Keratinocyte (primary cell): ENCODE measurements at regions not wholly inside any gene's neighbourhood (a gene's known extent, or its start where the extent isn't known, plus 50 kb on each side); places are given as distances from the start of the nearest gene placed in this dataset.

Experiments used
- DNase-seq: peaks from one replicate; pipeline ENCODE4 v3.0.0-alpha.2; 2011; ENCODE audit warnings: low read depth, missing footprints, low spot score
- FAIRE-seq: peaks from 2 replicates; lab custom pipeline; 2011; peaks lifted over from hg19 to GRCh38; lab: Jason Lieb, UNC
- H2AFZ ChIP-seq: 2 replicates; pipeline ENCODE4 v1.6.0; 2012; ENCODE audit warnings: low read length, control low read depth, inconsistent platforms; ENCODE audit not compliant: control insufficient read depth
- H3K27ac ChIP-seq: 2 replicates; pipeline ENCODE4 v1.5.1; 2011; ENCODE audit warnings: low read length; ENCODE audit not compliant: control insufficient read depth, insufficient read depth
- H3K27me3 ChIP-seq: 3 replicates; pipeline ENCODE4 v1.6.0; 2011; ENCODE audit warnings: low read length; ENCODE audit not compliant: control insufficient read depth, insufficient read depth; ENCODE audit errors: extremely low read depth
- H3K36me3 ChIP-seq, 2 experiments: 2 replicates in 1 of 2; 3 replicates in 1 of 2; pipeline ENCODE4 v1.5.1; 2011; ENCODE audit warnings: low read length in 2 of 2, mild to moderate bottlenecking in 1 of 2; ENCODE audit not compliant: control insufficient read depth in 2 of 2, insufficient read depth in 2 of 2; ENCODE audit errors: extremely low read depth in 1 of 2
- H3K4me1 ChIP-seq: 3 replicates; pipeline ENCODE4 v1.5.1; 2011; ENCODE audit warnings: low read length; ENCODE audit not compliant: control insufficient read depth, insufficient read depth; ENCODE audit errors: extremely low read depth
- H3K4me2 ChIP-seq: 3 replicates; pipeline ENCODE4 v1.6.0; 2011; ENCODE audit warnings: low read depth, low read length; ENCODE audit not compliant: control insufficient read depth, insufficient read depth; ENCODE audit errors: extremely low read depth
- H3K4me3 ChIP-seq, 3 experiments: fragments of 200-600 bp in 1 of 3; sonication (generic) in 1 of 3; 2 replicates in 2 of 3; 3 replicates in 1 of 3; pipeline ENCODE4 v1.5.1; 2011 to 2016; ENCODE audit warnings: low read length in 3 of 3, mild to moderate bottlenecking in 3 of 3, control low read depth in 2 of 3, inconsistent platforms in 1 of 3, low read depth in 1 of 3, mixed read lengths in 1 of 3, mixed run types in 1 of 3, moderate library complexity in 1 of 3; ENCODE audit not compliant: control insufficient read depth in 2 of 3, insufficient read depth in 2 of 3; ENCODE audit errors: extremely low read depth in 1 of 3
- H3K79me2 ChIP-seq: 2 replicates; pipeline ENCODE4 v1.6.0; 2012; ENCODE audit warnings: low read length; ENCODE audit not compliant: control insufficient read depth, insufficient read depth
- H3K9ac ChIP-seq: 3 replicates; pipeline ENCODE4 v1.6.0; 2011; ENCODE audit warnings: low read length; ENCODE audit not compliant: control insufficient read depth, insufficient read depth; ENCODE audit errors: extremely low read depth
- H3K9me1 ChIP-seq: 3 replicates; pipeline ENCODE4 v1.6.0; 2011; ENCODE audit warnings: low read length; ENCODE audit not compliant: control insufficient read depth, insufficient read depth; ENCODE audit errors: extremely low read depth
- H3K9me3 ChIP-seq: 2 replicates; pipeline ENCODE4 v1.5.1; 2012; ENCODE audit warnings: low read depth, low read length; ENCODE audit not compliant: control insufficient read depth
- H4K20me1 ChIP-seq: 3 replicates; pipeline ENCODE4 v1.6.0; 2011; ENCODE audit warnings: low read length; ENCODE audit not compliant: control insufficient read depth, insufficient read depth; ENCODE audit errors: extremely low read depth
- EZH2 ChIP-seq: IDR thresholded peaks from one replicate; pipeline ENCODE4 v1.6.1; 2012; ENCODE audit warnings: inconsistent platforms, mild to moderate bottlenecking, low read length, moderate library complexity
- dilution Hi-C: fragments of 300-500 bp; cut with MboI; formaldehyde crosslinking; loops from one replicate; pipeline ENCODE4 v1.7.0; 2020; ENCODE audit warnings: low sequenced_read_pairs; ENCODE audit not compliant: extremely low pct_ligation_motif_present
- TF ChIP-seq, protein P1 (sequence below), 3 experiments: IDR thresholded peaks in 1 of 3; conservative IDR thresholded peaks in 1 of 3; optimal IDR thresholded peaks in 1 of 3; 2 replicates in 2 of 3; 3 replicates in 1 of 3; pipeline versions ENCODE3 to v1.5.1; 2011; ENCODE audit warnings: low read length in 3 of 3, mild to moderate bottlenecking in 3 of 3, moderate library complexity in 2 of 3, control low read depth in 1 of 3, inconsistent platforms in 1 of 3; ENCODE audit not compliant: insufficient read depth in 2 of 3; ENCODE audit errors: extremely low read depth in 1 of 3

DNA sequence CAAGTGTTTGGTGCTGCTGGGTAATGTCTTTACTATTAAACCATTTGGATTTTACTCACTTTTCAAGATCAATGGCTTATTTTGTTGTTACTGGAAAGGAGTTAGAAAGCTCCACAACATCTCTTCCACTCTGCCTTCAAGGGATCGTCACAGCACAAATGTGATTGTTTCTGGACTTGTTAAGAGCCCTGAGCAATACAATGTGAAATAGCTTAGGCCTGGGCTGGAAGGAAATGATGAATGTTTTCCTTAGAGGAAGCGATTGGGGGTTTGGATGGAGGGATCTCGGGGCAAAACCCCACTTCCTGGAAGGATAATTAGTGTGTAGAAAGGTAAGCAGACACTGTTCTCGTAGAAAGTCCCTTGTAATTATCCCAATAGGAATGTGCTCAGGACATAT, 59.3 kb upstream of the MYO10 start:
- peaks cover 10% of the 10 kb centered on the region for H3K4me1 ChIP-seq
- no peaks in the 10 kb centered on the region for H4K20me1 ChIP-seq
- DNase-seq: no peak
- TF ChIP-seq EZH2: no peak
- TF ChIP-seq, protein P1, sequence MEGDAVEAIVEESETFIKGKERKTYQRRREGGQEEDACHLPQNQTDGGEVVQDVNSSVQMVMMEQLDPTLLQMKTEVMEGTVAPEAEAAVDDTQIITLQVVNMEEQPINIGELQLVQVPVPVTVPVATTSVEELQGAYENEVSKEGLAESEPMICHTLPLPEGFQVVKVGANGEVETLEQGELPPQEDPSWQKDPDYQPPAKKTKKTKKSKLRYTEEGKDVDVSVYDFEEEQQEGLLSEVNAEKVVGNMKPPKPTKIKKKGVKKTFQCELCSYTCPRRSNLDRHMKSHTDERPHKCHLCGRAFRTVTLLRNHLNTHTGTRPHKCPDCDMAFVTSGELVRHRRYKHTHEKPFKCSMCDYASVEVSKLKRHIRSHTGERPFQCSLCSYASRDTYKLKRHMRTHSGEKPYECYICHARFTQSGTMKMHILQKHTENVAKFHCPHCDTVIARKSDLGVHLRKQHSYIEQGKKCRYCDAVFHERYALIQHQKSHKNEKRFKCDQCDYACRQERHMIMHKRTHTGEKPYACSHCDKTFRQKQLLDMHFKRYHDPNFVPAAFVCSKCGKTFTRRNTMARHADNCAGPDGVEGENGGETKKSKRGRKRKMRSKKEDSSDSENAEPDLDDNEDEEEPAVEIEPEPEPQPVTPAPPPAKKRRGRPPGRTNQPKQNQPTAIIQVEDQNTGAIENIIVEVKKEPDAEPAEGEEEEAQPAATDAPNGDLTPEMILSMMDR (optimal IDR thresholded peaks at IDR 0.05 in 1 of 3, IDR thresholded peaks at IDR 0.05 in 1 of 3, conservative IDR thresholded peaks at IDR 0.05 in 1 of 3; ENCODE audit: extremely low read depth in 1 of 3, insufficient read depth in 2 of 3, low read length in 3 of 3): no peak
- no peak overlapping the region for H3K9ac ChIP-seq
- H3K27ac ChIP-seq: no peak overlapping the region
- dilution Hi-C loops: no loop called here
- H2AFZ ChIP-seq: peak overlapping the region; percentile 16
- H3K4me3 ChIP-seq: no peak overlapping the region
- no peaks in the 10 kb centered on the region for H3K36me3 ChIP-seq
- no peaks in the 10 kb centered on the region for H3K27me3 ChIP-seq
- FAIRE-seq: no peak
- H3K4me2 ChIP-seq: no peak overlapping the region
- H3K9me1 ChIP-seq: no peaks in the 10 kb centered on the region
- H3K9me3 ChIP-seq: no peaks in the 10 kb centered on the region
- no peaks in the 10 kb centered on the region for H3K79me2 ChIP-seq

DNA sequence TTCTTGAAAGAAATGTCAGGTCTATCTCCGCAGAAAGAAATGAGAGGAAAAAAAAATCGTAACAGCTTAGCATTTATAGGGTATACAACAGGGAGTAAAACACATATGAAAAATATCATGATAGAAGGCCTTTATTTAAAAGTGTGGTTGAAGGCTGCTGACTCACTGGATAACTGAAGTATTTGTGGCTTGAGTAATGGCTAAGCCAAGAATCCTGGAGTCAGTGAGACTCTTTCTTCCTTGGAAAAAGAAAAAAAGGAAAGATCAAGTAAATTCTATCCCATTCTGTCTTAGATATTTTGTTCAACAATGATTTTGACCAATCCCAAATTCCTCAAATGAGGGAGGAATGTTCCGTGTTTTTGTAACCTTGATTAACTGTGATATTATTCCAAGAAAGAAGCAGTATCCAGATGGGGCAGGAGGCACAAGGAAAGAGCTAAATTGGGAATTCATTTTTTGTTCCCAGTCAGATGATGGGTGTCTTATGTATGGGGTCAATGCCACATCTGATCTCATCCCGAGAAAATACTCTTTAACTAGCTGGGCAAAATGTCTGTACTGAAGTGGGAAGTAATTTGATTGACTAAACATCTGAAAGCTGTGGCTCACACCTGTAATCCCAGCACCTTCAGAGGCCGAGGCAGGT, 64.3 kb upstream of the MYO10 start:
- no peaks in the 10 kb centered on the region for H3K9me3 ChIP-seq
- no peak overlapping the region for H2AFZ ChIP-seq
- H3K4me2 ChIP-seq: peak overlapping the region; percentile 40
- dilution Hi-C loops: no loop called here
- TF ChIP-seq EZH2: no peak
- TF ChIP-seq, protein P1 (optimal IDR thresholded peaks at IDR 0.05 in 1 of 3, IDR thresholded peaks at IDR 0.05 in 1 of 3, conservative IDR thresholded peaks at IDR 0.05 in 1 of 3; ENCODE audit: extremely low read depth in 1 of 3, insufficient read depth in 2 of 3, low read length in 3 of 3): no peak
- H3K9ac ChIP-seq: no peak overlapping the region
- H3K79me2 ChIP-seq: no peaks in the 10 kb centered on the region
- DNase-seq (no peak), FAIRE-seq (peak; percentile 69)
- H3K27ac ChIP-seq: peak overlapping the region; percentile 0
- no peaks in the 10 kb centered on the region for H3K36me3 ChIP-seq
- no peak overlapping the region for H3K4me3 ChIP-seq
- H4K20me1 ChIP-seq: no peaks in the 10 kb centered on the region
- H3K4me1 ChIP-seq: peaks cover 14% of the 10 kb centered on the region
- no peaks in the 10 kb centered on the region for H3K9me1 ChIP-seq
- no peaks in the 10 kb centered on the region for H3K27me3 ChIP-seq
